EH (cell line): ENCODE measurements at regions not wholly inside any gene's neighbourhood (a gene's known extent, or its start where the extent isn't known, plus 50 kb on each side); places are given as distances from the start of the nearest gene placed in this dataset.
A peak's percentile ranks its signal among the peaks of the same experiment; 100 is the strongest.

Source experiments
- DNase-seq: peaks from one replicate; pipeline ENCODE4 v3.0.0-alpha.2; 2015; ENCODE audit warnings: low read depth

- no peak for DNase-seq
Measured at GRCh38 chr9:87086221-87086818, 139.0 kb upstream of the GAS1 start.

GRCh38 chr9:87087197-87087596 is 139.9 kb upstream of the GAS1 start:
- no peak for DNase-seq

GRCh38 chr9:87088192-87088591 is 140.9 kb upstream of the GAS1 start:
- DNase-seq: no peak

GRCh38 chr9:87088621-87089365 is 141.5 kb upstream of the GAS1 start:
- no peak for DNase-seq

GRCh38 chr9:87089506-87089905 is 142.2 kb upstream of the GAS1 start:
- no peak for DNase-seq

GRCh38 chr9:87089929-87090328 is 142.6 kb upstream of the GAS1 start:
- DNase-seq: no peak

GRCh38 chr9:87093777-87094176 is 146.5 kb upstream of the GAS1 start:
- DNase-seq: no peak

- DNase-seq: no peak
Measured at GRCh38 chr9:87095951-87096350, 148.6 kb upstream of the GAS1 start.

GRCh38 chr9:87096506-87096905 is 149.2 kb upstream of the GAS1 start:
- no peak for DNase-seq

- DNase-seq: no peak
Measured at GRCh38 chr9:87097238-87097637, 149.9 kb upstream of the GAS1 start.

GRCh38 chr9:87099407-87099806 is 152.1 kb upstream of the GAS1 start:
- no peak for DNase-seq

- no peak for DNase-seq
Measured at GRCh38 chr9:87100001-87100400, 152.7 kb upstream of the GAS1 start.

GRCh38 chr9:87102126-87102525 is 154.8 kb upstream of the GAS1 start:
- no peak for DNase-seq

GRCh38 chr9:87107072-87107471 is 159.8 kb upstream of the GAS1 start:
- peak; percentile 60 for DNase-seq

- peak; percentile 46 for DNase-seq
Measured at GRCh38 chr9:87108661-87109060, 161.4 kb upstream of the GAS1 start.

GRCh38 chr9:87109231-87109631 is 161.9 kb upstream of the GAS1 start:
- DNase-seq: peak; percentile 74

GRCh38 chr9:87109851-87110250 is 162.5 kb upstream of the GAS1 start:
- DNase-seq: peak; percentile 95

GRCh38 chr9:87111010-87111409 is 163.7 kb upstream of the GAS1 start:
- no peak for DNase-seq

- peak; percentile 71 for DNase-seq
Measured at GRCh38 chr9:87112656-87113055, 165.3 kb upstream of the GAS1 start.

GRCh38 chr9:87113874-87114273 is 166.6 kb upstream of the GAS1 start:
- DNase-seq: no peak

GRCh38 chr9:87115785-87116184 is 168.5 kb upstream of the GAS1 start:
- peak; percentile 30 for DNase-seq

- no peak for DNase-seq
Measured at GRCh38 chr9:87116492-87116891, 169.2 kb upstream of the GAS1 start.

GRCh38 chr9:87118594-87118993 is 171.3 kb upstream of the GAS1 start:
- peak; percentile 28 for DNase-seq

- peak; percentile 97 for DNase-seq
Measured at GRCh38 chr9:87119328-87119881, 172.1 kb upstream of the GAS1 start.
